Epidermal melanocyte (primary cell): ENCODE measurements at regions not wholly inside any gene's neighbourhood (a gene's known extent, or its start where the extent isn't known, plus 50 kb on each side); places are given as distances from the start of the nearest gene placed in this dataset.
"Not testable (repeated sequence)": the region's sequence is repeated elsewhere in the genome, so short reads cannot be mapped to it uniquely, and the experiment has no call there.

Experiments used
- DNase-seq: peaks from one replicate; pipeline ENCODE4 v3.0.0; 2011; ENCODE audit warnings: low spot score; ENCODE audit not compliant: insufficient read length

DNA sequence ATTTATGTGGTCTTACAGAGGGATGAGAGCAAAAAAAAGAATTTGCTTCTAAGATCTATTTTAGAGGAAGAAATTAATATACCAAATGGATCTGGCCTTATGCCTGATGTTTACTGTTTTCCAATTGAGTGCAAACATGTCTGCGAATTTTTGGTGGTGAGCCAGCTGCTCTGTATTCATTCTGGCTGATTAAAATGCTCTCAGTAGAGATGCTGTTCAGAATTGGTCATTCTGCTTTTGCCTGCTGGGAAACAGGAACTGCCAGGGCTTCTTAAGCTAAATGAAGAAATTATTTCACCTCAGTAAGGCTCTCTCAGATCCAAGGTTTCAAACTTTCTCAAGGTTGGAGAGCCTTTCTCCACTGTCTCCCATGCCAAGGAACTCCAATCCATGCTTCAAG lies 132.0 kb upstream of the SV2C start:
- no peak for DNase-seq

GRCh38 chr5:75948438-75948837 lies 134.7 kb upstream of the SV2C start:
- DNase-seq, result no peak

DNA sequence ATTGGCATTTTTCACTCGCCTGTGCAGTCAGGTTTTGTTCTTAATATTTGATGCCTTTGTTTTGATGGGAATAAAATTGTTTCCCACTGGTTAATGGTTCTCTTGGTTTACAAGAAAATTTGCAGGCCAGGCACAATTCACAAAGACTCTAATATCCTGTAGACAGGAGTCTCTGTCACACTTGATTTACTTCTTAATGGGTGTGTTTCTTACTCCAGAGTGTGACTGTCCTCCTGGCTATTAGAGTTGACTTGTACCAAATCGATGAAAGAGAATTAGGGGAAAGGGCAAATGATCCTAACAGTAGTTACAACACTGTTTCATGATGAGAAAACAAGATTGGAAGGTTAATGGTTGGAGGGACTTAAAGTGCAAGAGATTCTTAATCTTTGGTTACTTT lies 142.8 kb upstream of the SV2C start:
- no peak for DNase-seq

DNA sequence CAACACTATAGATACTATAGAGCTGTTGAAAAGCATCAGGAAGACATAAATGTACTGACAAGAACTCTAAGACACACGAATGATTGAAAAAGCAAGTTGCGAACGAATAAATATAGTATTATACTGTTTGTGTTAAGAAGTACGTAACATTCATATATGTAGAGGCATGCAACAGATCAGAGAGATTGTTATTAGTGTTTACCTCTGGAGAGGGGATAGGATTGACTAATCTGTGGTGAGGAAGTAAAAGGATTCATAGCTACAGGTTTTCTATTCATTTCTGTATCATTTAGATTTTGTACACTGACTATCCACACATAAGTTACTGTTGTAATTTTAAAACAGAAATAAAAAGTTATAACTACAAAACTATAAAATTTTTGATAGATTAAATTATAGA lies 147.6 kb upstream of the SV2C start:
- DNase-seq, result no peak

- DNase-seq, result no peak
Observed at GRCh38 chr5:75933489-75933888, 149.7 kb upstream of the SV2C start.

DNA sequence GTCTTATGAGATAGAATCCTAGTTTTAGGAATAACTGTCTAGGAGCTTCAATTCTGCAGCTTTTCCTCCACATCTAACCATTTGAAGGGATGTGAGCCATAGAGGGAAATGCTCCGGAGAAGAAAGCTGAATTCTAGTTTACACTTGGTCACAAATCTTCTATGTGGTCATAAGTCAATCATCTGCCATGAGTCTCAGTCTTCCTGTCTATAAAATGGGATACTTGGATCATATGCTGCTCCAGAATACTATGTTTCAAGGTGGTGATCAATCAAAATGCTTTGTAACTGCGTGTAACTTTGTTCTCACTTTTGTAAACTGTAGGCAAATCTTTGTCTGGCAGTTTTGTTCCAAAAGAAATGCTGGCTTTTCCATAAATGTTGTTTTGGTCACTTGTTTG lies 152.0 kb upstream of the SV2C start:
- DNase-seq, result no peak

DNA sequence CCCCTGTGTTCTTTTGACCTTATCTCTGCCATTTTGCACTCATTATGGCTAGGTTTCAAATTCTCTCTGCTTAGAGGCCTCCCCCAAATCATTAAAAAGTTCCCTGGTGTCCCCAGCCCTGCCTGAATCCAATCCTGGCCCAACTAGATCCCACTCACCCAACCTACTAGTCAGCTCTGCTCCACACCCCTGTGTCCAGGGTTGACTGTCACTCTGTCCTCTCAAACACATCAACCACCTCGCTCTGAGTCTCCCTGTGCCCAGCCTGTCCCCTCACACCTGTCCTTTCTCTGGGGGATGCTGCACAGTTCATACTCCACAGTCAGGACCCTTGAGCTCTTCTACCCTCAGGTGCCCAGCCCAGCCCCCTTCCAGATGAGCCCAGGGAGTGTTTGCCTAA lies 154.2 kb upstream of the SV2C start:
- DNase-seq, result no peak

DNA sequence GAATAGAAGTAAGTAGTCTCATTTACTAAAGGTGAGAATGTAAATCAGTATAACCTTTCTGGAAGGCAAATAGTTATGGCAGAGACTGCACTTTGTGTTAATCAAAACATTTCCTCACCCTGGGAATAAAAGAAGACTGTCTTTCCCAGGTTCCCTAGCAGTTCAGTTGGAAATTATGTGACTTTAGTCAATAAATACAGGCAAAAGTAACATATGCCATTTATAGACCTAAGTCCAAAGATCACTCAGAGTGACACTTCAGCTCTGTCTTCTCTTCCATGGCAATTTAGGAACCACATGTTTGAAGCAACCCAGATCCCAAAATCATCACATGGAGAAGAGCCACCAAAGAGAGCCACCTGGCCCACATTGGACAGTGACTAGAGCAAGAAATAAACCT lies 160.7 kb upstream of the SV2C start:
- DNase-seq, result no peak

- DNase-seq, result no peak
Observed at GRCh38 chr5:75921011-75921410, 162.2 kb upstream of the SV2C start.

DNA sequence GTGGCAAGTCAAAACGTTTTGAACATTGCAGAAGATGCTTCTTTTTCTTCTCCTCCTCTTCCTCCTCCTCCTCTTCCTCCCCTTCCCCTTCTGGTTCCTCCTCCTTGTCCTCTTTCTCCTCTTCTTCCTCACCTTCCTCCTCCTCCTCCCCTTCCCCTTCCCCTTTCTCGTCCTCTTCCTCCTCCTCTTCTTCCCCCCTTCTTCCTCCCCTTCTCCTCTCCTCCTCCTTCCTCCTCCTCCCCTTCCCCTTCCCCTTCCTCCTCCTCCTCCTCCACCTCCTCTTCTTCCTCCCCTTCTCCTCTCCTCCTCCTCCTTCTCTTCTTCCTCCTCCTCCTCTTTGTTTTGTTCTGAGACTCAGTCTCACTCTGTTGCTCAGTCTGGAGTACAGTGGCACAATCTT lies 167.0 kb upstream of the SV2C start:
- DNase-seq, result no peak

DNA sequence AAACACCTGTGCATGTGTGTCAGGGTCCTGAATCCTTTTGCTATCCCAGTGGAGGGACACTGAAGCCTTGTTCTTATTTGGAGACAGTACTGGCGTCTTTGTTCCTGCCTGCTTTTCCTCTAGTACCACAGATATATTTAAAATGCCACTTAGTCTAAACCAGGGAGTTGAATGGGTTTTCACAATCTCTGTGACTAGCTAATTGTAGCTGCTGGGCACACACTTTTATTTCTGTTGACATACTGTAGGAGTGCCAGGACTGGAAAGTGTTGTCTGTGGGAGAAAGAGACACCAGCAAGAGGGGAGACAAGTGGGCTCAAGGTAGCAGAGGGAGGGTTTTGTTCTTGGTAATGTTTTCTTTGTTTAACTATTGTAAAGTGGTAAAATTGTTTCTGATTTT lies 174.0 kb upstream of the SV2C start:
- DNase-seq, result no peak

DNA sequence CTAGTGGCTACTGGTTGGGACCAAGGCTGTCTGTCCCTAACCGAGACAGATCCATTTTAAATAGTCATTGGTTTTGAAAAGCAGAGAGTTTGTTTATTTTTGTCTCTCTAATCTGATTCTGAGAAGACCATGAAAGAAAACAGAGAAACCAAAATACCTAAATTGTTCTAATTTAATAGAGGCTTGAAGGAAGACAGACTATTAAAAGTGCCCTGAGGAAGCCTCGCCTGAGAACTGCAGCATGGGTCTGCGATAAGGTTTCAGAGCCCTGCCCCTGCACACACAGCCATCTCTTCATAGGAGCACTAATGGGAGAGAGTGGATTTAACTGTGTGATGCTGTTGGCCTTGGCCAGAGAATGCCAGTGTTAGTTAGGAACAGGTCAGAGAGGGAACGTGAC lies 175.5 kb upstream of the SV2C start:
- no peak for DNase-seq

GRCh38 chr5:75894482-75894881 lies 177.2 kb upstream of the POC5 start:
- no peak for DNase-seq

- no peak for DNase-seq
Observed at GRCh38 chr5:75891736-75892135, 174.5 kb upstream of the POC5 start.

GRCh38 chr5:75891020-75891419 lies 173.8 kb upstream of the POC5 start:
- DNase-seq, result no peak

DNA sequence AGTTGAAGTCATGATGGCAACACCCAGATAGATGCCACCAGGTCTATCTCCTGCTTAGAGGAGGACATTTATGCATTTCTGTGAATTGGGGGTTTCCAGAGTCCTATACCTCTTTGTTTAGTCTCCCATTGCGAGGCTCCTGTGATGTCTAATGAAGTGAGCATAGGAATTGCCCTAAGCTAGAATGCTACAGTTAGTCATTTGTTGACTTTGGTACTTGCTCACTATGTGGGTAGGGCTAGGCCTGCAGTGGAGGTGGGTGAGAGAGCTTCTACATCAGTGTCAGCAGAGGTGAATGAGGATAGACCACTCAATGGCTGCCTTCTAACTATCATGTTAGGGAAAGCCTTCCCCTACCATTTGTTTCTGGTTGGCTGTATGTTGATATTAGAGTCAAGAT lies 173.3 kb upstream of the POC5 start:
- no peak for DNase-seq

DNA sequence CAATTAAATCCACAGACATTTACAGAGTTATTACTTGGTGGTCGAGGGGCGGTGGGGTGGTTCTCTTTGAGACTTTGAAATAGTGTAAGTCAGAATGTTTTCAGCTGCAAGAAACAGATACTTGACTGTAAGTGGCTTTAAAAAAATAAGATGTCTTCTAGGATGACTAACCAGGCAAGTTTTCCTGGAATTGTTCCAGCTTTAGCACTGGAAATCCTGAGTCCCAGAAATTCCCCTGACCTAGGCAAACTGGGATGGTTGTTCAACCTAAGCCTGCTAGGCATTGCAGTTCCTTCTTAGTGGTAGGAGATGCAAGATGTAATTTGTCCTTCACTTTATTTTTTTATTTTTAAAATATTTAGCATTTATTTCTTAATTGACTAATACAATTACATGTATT lies 169.5 kb upstream of the POC5 start:
- DNase-seq, result no peak

DNA sequence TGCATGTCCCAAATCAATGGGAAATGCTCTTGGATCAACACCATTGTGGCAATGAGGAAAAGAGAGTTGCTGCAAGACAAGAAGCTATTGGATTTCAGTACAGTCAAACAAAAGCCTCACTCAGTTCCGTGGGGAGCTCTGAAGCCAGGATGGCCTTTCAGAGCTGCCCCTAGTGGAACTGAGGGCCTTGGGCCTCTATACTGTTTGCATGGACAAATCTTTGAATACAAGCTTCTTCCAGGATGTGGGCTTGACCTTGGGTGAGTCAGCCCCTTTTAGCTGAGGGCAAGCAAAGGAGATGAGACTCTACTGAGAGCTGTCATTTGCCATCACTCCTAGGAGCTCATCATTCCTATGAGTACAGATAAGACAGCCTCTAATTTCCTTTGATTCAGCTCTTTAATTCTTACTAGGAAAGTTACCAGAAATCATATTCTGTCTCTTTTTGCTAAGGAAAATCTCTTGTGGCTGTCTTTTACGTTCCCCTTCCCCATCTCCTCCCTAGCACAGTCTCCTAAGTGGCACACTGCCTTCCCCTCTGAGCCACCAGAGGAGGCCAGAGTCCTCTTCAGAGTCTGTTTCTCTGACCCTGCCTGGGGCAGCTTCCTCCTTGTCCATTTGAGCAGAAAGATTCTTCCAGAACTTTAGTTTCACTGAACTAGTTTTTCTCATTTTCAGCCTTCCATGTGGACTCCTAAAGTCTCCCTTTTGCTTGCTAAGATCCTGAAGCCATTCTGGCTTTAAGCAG lies 168.8 kb upstream of the POC5 start:
- DNase-seq, result no peak

DNA sequence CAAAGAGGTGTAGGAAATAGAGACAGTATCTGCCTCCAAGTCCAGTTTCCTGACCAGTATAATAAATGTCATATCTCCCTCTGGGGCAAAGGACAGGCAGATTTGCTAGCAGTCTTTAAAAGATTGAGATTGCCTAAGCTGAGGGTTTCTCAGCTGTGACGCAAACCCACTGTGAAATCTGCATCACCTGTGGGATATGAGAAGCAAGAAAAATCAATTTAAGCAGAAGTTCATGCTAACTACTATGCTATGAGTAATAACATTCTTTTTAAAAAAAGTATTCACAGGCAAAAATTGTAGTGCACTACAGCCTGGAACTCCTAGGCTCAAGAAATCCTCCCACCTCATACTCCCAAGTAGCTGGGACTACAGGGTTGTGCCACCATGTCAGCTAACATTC lies 168.1 kb upstream of the POC5 start:
- no peak for DNase-seq

DNA sequence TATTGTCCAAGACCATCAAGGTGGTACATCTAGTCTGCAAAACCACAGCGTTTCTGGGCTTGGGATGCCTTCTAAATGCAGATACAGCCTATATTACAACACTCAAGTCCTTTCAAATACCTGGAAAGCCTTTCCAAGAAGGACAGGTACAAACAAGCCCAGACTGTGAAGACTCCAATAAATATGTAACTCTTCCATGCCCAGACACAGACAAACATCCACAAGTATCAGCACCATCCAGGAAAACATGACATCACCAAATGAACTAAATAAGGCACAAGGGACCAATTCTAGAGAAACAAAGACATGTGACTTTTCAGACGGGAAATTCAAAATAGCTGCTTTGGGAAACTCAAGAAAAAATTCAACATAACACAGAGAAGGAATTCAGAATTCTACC lies 152.7 kb upstream of the POC5 start:
- DNase-seq, result no peak

- no peak for DNase-seq
Observed at GRCh38 chr5:75862872-75863271, 145.6 kb upstream of the POC5 start.

GRCh38 chr5:75859621-75860020 lies 142.4 kb upstream of the POC5 start:
- DNase-seq, result not testable (repeated sequence)

- no peak for DNase-seq
Observed at GRCh38 chr5:75856056-75856455, 138.8 kb upstream of the POC5 start.

- DNase-seq, result no peak
Observed at GRCh38 chr5:75848077-75848476, 130.8 kb upstream of the POC5 start.
